ENCODE measurements at regions not wholly inside any gene's neighbourhood (a gene's known extent, or its start where the extent isn't known, plus 50 kb on each side); places are given as distances from the start of the nearest gene placed in this dataset.

GRCh38 chr9:118940473-118940872, 428.8 kb downstream of the BRINP1 start:
- no peak for ATAC-seq
- Histone ChIP-seq H3K27ac (no peak overlapping the region), H3K36me3 (no peaks in the 10 kb centered on the region), H3K4me3 (no peak overlapping the region), H3K4me1 (no peaks in the 10 kb centered on the region), H3K27me3 (no peaks in the 10 kb centered on the region), H3K9me3 (no peaks in the 10 kb centered on the region)
- TF ChIP-seq CTCF (IDR thresholded peaks at IDR 0.05) (no peak), POLR2AphosphoS5 (IDR thresholded peaks at IDR 0.05) (no peak), EP300 (IDR thresholded peaks at IDR 0.05) (no peak), POLR2A (IDR thresholded peaks at IDR 0.05) (no peak)
- 0 to 25% methylated on average over 1 of the region's 1 CpG for WGBS, 2 donors (ENCODE audit: low coverage in 1 of 2)

GRCh38 chr9:118946669-118947068, 422.6 kb downstream of the BRINP1 start:
- TF ChIP-seq CTCF (IDR thresholded peaks at IDR 0.05) (no peak), EP300 (IDR thresholded peaks at IDR 0.05) (no peak), POLR2A (IDR thresholded peaks at IDR 0.05) (no peak), POLR2AphosphoS5 (IDR thresholded peaks at IDR 0.05) (no peak)
- WGBS, 2 donors (ENCODE audit: low coverage in 1 of 2), result 89 to 94% methylated on average over 2 of the region's 3 CpGs
- Histone ChIP-seq H3K27ac (no peak overlapping the region), H3K4me1 (no peaks in the 10 kb centered on the region), H3K9me3 (no peaks in the 10 kb centered on the region), H3K36me3 (no peaks in the 10 kb centered on the region), H3K27me3 (no peaks in the 10 kb centered on the region), H3K4me3 (no peak overlapping the region)
- ATAC-seq, result no peak

- no peaks in the 10 kb centered on the region for H3K27me3 ChIP-seq
- no peak for TF ChIP-seq POLR2A (IDR thresholded peaks at IDR 0.05)
- no peak for TF ChIP-seq CTCF (IDR thresholded peaks at IDR 0.05)
- TF ChIP-seq POLR2AphosphoS5 (IDR thresholded peaks at IDR 0.05), result no peak
- no peak for TF ChIP-seq EP300 (IDR thresholded peaks at IDR 0.05)
- no peaks in the 10 kb centered on the region for H3K36me3 ChIP-seq
- no peaks in the 10 kb centered on the region for H3K4me1 ChIP-seq
- H3K4me3 ChIP-seq, result no peak overlapping the region
- ATAC-seq, result no peak
- no peak overlapping the region for H3K27ac ChIP-seq
- 76 to 85% methylated on average over 2 of the region's 2 CpGs for WGBS, 2 donors (ENCODE audit: low coverage in 1 of 2)
- no peaks in the 10 kb centered on the region for H3K9me3 ChIP-seq
Observed at GRCh38 chr9:118954857-118955256, 414.4 kb downstream of the BRINP1 start.

GRCh38 chr9:118957585-118957984, 411.6 kb downstream of the BRINP1 start:
- H3K4me3 ChIP-seq, result no peak overlapping the region
- ATAC-seq, result no peak
- 49 to 68% methylated on average over 3 of the region's 3 CpGs for WGBS, 2 donors (ENCODE audit: low coverage in 1 of 2)

More at GRCh38 chr9:118957585-118957984, 411.6 kb downstream of the BRINP1 start:
- Histone ChIP-seq H3K27me3 (no peaks in the 10 kb centered on the region), H3K36me3 (no peaks in the 10 kb centered on the region), H3K4me1 (peaks cover 0 to 11% (median 0%) of the 10 kb centered on the region in 3 donors), H3K9me3 (no peaks in the 10 kb centered on the region), H3K27ac (no peak overlapping the region)
- TF ChIP-seq CTCF (IDR thresholded peaks at IDR 0.05) (no peak), POLR2AphosphoS5 (IDR thresholded peaks at IDR 0.05) (no peak), POLR2A (IDR thresholded peaks at IDR 0.05) (no peak), EP300 (IDR thresholded peaks at IDR 0.05) (no peak)
